ENCODE measurements at regions not wholly inside any gene's neighbourhood (a gene's known extent, or its start where the extent isn't known, plus 50 kb on each side); places are given as distances from the start of the nearest gene placed in this dataset.
"Not testable (repeated sequence)": the region's sequence is repeated elsewhere in the genome, so short reads cannot be mapped to it uniquely, and the experiment has no call there.

GRCh38 chr5:99906776-99907175, 628.4 kb upstream of the FAM174A start:
- no peak for DNase-seq (ENCODE audit: low read depth, low spot score)

DNA sequence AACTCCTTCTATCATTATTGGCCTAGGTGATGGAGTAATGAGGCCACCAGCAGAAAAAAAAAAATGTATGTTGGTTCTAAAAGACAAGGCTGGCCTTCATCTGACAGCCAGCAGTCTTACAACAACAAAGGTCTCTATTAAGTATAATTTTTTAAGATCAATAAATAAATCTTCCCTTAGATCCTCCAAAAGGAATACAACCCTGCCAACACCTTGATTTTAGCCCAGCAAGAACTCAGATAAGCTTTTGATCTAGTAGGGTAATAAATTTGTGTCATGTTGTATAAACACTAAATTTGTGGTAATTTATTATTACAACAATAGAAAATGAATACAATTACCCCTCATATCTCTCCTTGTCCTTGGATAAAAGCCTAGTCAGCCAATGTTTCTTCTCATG, 633.2 kb upstream of the FAM174A start:
- DNase-seq (ENCODE audit: low read depth, low spot score) = no peak

DNA sequence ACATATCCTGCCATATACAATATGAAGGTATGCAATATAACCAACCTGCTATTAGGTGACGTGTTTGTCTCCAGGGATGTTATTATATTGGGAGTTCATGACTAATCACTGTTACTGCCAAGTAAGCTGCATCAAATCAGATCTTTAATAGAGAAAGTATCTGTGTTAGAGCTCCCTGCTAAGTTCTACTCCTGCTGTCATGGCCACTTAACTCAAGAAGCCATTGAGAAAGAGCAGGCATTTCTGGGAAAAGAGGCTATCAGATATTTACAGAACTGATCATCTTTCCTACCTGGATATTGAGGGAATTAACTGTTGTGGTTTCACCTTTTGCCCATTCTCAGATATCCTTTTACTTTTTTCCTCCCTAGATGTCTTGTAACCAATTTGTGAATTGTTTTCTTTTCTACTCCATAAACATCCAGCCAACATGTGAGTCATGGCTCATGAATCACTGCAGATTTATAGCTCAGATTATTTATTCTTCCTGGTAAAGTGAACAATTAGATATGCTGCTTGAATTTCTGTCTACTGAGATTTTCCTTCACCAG, 634.8 kb upstream of the FAM174A start:
- DNase-seq (ENCODE audit: low read depth, low spot score) = no peak

DNA sequence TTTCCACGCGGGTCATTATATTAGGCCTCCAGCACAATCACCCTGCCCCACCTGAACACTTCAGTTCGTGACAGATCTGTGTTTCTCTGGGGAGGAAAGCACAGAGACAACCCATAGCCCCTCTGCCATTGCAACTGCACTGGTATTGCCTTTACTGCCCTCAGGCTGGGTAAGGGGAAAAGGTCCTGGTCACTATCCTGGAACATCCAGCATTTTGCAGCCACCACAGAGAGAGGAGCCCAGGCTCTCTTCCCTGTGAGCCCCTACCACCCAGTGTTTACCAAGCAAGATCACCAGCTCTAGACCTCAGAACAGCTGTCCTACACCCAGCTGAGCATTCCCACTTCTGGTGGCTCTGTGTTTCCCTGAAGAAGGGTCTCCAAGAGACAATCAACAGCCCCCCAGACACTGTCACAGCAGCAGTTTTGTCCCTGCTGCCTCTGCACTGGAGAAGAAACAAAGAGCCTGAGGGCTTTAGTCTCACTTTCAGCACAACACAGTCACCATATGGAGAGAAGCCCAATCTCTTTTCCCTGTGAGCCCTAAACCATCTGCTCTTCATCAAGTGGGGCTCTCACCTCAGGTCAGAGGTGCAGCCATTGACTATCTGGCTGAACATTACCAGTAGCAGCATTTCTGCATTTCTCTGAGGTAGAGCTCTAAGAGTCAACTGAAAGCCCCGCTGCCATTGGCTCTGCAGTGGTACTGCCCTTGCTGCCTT, 655.2 kb upstream of the FAM174A start:
- no peak for DNase-seq (ENCODE audit: low read depth, low spot score)

DNA sequence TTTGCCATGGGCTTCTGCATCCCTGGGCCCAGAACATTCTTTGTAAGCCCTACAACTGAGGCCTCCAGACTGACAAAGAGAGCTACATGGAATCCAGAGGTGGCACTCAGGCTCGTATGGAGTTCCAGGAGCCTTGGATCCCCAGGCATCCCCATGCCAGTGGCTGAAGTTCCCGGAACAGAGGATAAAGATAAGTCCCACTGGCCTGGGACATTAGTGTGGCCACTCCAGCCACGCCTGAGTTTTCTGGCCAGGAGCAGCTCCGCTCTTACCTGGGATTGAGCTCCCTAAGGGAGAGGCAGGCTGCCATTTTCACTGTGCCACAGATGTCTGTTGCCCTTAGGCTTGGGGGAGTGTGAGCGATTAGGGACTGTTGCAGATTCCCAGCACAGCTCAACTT, 656.3 kb upstream of the FAM174A start:
- DNase-seq (ENCODE audit: low read depth, low spot score) = no peak

GRCh38 chr5:99866740-99867139, 668.4 kb upstream of the FAM174A start:
- no peak for DNase-seq (ENCODE audit: low read depth, low spot score)

- no peak for DNase-seq (ENCODE audit: low read depth, low spot score)
Observed at GRCh38 chr5:99865159-99865558, 670.0 kb upstream of the FAM174A start.

GRCh38 chr5:99835791-99836190, 699.4 kb upstream of the FAM174A start:
- DNase-seq (ENCODE audit: low read depth, low spot score) = no peak

- no peak for DNase-seq (ENCODE audit: low read depth, low spot score)
Observed at GRCh38 chr5:99827136-99827535, 708.0 kb upstream of the FAM174A start.

GRCh38 chr5:99817796-99818195, 717.4 kb upstream of the FAM174A start:
- no peak for DNase-seq (ENCODE audit: low read depth, low spot score)

DNA sequence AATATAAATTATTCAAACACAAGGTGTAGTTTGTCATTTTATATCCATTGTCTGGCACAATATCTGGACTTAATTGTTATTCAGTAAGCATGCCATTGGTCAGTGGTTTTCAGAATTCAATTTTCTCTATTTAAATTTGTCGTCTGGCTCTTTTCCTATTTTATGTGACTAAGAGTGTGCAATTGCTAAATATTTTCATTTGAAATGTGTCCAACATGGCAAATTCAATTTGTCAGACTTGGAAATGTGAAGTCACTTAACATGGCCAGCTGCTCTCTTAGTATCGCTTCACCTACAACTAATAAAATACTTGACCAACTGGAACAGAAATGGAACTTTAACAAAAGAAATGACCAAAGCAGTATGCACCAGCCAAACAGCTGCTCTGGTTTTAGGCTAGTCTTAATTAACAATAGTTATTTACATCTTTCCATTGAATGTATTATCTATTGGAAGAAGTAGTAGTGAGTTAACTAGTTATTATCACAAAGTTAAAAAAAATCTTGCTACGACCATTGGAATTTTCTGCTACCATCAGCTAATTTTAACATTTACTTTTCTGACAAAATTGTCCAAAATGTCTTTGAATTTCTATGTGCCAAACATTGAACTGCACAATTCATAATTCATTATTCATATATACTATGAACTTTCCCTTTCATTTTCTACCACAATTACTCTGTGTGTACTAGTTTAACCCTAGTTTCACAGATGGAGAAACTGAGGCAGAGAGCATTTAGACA, 720.7 kb upstream of the FAM174A start:
- no peak for DNase-seq (ENCODE audit: low read depth, low spot score)

- no peak for DNase-seq (ENCODE audit: low read depth, low spot score)
Observed at GRCh38 chr5:99808657-99809230, 726.4 kb upstream of the FAM174A start.

- DNase-seq (ENCODE audit: low read depth, low spot score) = no peak
Observed at GRCh38 chr5:99807346-99807745, 727.8 kb upstream of the FAM174A start.

GRCh38 chr5:99795031-99795430, 740.1 kb upstream of the FAM174A start:
- no peak for DNase-seq (ENCODE audit: low read depth, low spot score)

GRCh38 chr5:99788482-99788881, 746.7 kb upstream of the FAM174A start:
- DNase-seq (ENCODE audit: low read depth, low spot score) = no peak

DNA sequence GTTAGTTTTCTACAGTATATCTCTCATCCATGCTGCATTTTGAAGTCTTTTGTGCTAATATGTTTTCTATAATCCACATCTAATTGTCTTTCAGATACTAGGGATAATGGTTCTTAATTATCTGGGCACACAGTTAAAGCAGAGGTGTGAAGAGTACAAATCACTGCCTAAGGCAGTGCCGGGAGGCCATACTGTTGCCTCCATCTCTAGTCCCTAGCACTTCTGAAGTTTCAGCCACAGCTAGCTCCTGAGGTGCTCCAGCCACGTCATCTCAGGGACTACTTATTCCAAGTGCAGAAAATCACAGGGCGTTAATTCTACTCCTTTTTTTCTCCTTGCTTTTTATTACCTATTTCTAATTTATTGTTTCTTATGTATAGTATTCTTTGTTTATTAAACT, 760.0 kb upstream of the FAM174A start:
- no peak for DNase-seq (ENCODE audit: low read depth, low spot score)

- DNase-seq (ENCODE audit: low read depth, low spot score) = no peak
Observed at GRCh38 chr5:99773290-99773689, 761.9 kb upstream of the FAM174A start.

GRCh38 chr5:99771296-99771695, 763.9 kb upstream of the FAM174A start:
- DNase-seq (ENCODE audit: low read depth, low spot score) = no peak

DNA sequence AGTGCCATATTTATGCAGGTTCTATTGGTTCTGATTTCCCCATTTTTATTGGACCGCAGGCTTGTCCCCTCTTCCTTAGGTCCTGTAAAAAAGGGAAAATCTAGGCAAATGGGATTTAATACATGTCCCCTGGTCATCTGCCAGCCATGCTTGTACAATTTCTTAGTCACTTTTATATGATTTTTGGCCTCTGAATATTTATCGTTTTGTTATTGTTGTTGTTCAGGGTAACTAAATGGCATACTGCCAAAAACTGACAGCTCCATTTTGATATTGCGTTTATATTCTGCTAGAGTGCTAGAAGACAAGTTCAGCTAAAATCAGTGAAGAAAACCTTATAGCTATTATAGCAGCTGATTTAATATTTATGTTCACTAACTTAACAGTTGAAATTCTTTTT, 770.2 kb upstream of the FAM174A start:
- DNase-seq (ENCODE audit: low read depth, low spot score) = no peak

GRCh38 chr5:99763021-99763774, 772.0 kb upstream of the FAM174A start:
- DNase-seq (ENCODE audit: low read depth, low spot score) = no peak

DNA sequence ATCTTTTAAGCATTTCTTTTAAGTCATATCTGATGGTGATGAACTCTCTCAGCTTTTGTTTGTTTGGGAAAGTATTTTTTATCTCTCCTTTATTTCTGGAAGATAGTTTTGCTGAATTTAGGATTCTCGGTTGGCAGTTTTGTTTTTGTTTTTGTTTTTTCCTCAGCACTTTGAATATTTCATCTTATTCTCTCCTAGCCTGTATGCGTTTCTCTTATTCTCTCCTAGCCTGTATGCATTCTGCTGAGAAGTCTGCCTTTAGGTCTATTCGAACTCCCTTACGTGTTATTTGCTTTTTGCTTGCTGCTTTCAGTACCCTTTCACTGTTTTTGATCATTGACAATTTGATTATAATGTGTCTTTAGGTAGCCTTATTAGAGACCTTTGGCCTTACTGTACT, 787.8 kb upstream of the FAM174A start:
- DNase-seq (ENCODE audit: low read depth, low spot score) = no peak

DNA sequence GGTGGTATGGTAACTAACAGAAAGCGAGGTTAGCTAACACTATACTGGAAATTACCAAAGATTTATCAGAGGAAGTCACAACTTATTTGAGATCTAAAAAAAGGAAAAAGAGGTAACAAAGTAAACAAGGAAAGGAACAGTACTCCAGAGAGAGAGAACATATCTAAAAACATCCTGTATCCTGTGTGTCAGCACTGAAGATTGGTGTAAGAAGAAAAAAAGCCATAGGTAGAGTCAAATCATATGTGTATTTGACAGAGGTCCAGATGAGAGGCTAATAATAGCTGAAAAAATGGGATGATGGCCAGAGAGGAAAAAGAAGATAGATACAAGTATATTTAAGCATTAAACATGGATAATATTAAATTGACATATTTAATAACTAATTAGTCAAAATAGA, 802.0 kb upstream of the FAM174A start:
- not testable (repeated sequence) for DNase-seq (ENCODE audit: low read depth, low spot score)
